ENCODE measurements at regions not wholly inside any gene's neighbourhood (a gene's known extent, or its start where the extent isn't known, plus 50 kb on each side); places are given as distances from the start of the nearest gene placed in this dataset.

DNA sequence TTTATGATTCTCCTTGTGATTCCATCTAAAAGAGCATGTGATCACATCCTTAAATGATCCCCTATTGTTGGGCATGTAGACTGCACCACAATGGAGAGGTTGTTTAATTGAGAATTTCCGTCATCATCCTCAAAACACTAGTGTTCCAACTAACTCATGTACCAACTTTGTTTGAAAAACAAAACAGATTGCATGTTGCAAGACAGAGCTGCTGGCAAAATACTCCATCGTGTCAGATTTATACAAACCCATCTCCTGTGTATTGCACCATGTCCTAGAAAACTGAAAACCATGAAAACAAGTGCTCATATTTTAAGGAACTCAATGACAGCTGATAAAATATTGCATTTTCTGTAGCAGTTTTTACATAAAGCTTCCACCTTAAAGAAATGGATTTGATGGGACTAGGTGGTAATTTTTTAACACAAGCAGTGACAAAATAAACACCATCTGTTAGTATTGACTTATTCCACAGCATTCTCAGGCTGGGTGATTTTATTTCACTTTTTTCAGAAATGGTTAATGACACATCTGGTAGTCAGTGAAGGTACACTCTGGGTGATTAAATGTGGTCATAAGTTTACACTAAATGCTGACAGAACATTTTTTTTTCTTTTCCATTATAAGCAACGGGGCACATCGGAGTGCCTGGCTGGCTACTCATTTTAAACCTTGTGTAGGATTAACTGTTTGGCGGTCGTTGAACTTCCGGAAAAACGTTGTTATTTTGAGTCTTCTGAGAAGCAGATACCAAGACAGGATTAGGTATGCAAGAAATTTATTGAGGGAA, 602.9 kb upstream of the WWC1 start:
- DNase-seq = no peak

DNA sequence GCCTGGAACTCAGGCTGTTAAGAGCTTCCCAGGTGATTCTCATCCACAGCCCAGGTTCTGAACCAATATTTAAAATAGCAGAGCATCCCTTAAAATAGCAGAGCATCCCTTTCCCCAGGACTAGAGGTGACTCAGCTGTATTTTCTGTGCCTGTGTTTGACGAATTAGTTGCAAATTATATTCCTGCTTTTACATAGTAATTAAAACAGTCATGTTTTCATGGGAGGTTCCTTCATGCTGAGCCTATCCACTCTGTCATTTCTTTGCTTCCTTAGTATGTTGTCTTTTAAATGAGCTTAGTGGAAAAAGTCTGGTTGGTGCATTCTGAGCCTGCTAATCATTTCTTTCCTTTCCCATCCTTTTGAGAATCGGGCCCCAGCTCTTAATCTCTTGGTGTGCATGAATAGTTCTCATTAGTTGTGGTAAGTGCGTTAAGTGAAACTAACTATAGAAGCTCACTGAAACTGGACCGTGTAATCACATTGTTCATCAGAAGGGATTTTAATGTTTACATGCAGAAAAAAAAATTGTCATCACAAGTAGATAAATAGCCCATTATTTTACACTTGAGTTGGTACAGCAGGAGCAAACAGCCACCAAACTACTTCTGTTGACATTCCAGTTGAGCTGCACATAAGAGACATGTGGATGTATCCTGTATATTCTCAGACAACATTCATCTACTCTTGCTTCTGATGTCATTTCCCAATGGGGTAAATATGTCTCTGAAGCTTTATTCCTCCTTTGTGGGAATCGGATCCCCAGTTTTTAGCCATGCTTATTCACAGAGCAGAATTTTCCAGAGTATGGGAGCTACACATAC, 596.9 kb upstream of the WWC1 start:
- DNase-seq = no peak

DNA sequence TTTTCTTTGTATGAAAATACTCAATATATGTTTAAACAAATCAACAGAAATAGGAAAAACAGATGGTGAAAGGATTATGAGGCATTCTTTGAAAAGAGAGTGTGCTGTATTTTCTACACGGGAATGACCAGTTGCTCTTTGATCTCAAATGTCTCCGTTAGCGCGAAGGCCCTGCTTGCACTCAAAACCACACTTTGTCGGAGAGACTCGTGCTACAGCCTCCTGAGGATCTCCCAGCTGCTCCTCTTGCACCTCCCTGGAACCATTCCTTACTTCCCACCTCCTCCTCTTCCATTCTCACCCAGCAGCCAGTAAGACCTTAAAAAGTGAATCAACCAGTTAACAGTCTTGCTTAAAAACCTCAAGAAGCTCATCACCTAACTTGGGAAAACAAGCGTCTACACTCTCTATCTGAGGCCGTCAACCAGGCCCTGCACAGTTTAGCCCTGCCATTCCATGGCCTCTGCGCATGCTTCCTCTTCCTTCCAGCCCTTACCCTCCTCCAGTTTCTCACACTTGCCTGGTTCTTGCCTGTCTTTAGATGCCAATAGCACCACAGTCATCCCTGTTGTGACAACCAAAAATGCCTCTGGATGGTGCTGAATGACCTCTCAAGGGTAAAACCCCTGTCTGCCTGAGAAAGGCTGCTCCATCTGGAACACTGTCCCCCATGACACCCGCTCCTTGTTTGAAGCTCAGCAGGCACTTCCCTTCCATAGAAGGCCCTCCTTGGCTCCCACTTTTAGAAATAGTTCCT, 594.7 kb upstream of the WWC1 start:
- DNase-seq = no peak

DNA sequence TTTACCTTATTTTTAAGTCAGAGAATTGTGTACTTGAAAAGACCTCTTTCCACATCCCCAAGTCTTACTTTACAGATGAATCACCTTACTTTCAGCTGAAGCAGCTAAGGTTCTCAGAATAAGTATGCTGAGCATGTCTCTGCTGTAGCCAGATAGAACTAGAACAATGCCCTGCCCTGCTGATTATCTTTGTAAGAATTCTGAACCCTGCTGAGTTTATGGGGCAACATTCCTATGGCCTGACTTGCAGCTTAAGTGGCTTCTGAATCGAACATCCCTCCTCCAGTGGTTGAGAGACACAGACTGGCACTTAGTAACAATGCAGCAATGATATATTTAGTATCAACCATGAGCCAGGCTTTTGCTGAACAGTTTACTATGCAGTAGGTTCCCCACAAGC, 592.0 kb upstream of the WWC1 start:
- no peak for DNase-seq

DNA sequence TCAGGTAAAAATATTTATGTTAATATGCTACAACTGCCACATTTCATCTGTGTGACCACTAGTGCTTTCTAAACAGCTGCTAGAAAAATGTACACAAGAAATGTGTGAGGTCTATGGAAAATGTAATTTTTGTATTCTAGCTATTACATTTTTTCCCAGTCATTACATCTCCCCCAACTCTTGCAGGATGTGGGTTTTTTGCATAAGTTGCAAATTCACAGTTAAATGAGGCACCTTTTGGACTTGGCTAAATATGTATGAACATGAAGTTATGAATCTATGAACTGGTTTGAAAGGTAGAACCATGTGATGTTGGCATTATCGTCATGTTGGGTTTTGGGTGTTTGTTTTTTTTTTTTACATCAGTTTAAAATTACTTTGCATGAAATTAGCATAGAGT, 590.4 kb upstream of the WWC1 start:
- no peak for DNase-seq

- DNase-seq = no peak
These were observed 589.4 kb upstream of the WWC1 start for GRCh38 chr5:167702014-167702413.

GRCh38 chr5:167708449-167708848, 583.0 kb upstream of the WWC1 start:
- DNase-seq = no peak

GRCh38 chr5:167709625-167710024, 581.8 kb upstream of the WWC1 start:
- no peak for DNase-seq

DNA sequence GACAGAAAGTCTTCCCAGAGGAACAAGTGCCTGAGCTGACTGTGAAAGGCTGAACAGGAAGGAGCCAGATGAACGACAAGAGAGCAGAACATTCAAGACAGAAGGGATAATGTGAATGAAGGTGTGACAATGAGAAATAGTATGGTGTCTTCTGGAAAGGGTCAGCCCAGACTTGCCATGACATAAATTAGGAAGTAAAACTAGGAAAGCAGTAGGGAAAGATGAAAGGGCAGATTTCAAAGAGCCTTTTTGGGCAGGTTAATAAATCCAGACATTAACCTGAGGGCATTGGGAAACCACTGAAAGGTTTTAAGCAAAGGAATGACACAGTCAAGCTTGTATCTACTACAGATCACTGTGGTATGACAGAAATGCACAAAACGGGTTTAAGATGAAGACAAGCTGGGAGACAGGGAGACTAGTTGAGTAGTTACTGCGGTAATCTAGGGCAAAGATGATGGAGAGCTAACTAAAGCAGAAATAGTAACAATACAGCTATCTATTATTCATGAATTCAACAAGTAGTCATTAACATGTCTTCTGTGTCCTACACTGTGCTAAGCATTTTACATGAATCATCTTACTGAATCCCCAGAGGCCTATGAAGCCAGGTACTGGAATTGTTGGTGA, 580.9 kb upstream of the WWC1 start:
- no peak for DNase-seq

DNA sequence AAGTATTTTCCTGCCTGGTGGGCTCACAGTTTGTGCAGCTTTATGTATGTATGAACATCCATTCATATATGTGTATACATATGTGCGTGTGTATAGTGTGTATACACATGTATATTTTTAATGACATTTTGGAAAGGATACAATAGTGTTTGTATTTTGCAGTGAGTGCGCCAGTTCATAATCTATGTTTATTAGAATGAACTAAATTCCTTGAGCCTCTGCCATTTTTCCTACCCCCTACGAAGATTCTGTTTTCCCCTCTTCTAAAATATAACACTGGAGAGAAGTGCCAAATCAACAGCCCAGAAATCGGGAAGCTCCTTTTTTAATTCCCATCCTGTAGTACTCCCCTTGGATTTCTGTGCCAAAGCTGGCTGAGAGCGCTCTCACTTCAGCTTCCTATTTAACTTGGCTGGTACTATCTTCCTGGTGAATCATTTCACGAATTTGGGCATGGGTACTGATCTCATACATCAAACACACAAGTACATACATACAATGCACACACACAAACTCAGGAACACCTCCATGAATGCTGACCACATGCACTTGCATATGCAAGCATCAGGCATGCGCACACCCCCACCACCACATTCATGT, 578.4 kb upstream of the WWC1 start:
- no peak for DNase-seq

GRCh38 chr5:167713896-167714295, 577.5 kb upstream of the WWC1 start:
- DNase-seq = no peak

DNA sequence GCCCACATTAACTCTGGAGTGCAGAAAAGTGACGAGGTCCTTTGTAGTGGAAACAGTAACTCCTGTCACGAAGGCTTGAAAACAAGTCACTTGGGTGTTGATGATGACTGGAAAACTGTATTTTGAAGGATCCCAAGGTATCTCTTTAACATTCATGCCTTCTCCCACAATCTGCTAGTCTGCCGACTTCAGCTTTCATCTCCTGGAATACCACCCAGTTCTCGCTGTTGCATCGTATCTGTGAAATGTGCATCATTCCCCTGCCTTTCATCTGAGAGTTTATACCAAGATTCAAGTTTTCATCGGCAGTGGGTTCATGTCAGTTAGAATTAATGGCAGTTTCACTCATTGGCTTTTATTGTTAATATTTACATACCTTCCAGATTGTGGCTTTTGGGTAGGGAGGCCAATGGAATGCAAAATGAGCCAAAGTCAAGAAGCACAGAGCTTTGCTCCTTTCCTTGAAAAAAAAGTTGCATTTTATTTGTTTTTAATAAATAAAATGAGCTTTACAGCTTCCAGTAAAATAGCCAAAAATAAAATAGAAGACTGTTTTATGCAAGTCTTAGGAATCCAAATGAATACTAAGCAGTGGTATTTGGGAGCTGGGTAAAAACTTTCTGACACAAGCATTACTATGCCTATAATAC, 575.2 kb upstream of the WWC1 start:
- no peak for DNase-seq

DNA sequence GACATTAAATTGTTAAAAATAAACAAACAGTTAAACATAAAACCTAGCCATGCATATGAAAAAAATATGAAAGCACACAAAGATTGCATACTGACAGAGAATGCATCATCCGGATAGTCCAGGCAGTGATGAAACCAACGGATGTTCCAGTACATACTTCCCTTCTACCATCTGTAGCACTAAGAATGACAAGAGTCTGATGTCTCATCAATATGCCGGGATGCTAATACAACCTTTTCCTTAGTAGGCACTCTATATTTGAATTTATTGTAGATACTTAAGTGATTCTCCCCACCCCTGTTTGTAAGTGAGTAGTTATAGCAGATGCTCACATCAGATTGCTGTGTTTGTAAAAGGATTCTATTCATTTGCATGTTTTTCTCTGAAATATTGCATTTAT, 571.2 kb upstream of the WWC1 start:
- DNase-seq = no peak

DNA sequence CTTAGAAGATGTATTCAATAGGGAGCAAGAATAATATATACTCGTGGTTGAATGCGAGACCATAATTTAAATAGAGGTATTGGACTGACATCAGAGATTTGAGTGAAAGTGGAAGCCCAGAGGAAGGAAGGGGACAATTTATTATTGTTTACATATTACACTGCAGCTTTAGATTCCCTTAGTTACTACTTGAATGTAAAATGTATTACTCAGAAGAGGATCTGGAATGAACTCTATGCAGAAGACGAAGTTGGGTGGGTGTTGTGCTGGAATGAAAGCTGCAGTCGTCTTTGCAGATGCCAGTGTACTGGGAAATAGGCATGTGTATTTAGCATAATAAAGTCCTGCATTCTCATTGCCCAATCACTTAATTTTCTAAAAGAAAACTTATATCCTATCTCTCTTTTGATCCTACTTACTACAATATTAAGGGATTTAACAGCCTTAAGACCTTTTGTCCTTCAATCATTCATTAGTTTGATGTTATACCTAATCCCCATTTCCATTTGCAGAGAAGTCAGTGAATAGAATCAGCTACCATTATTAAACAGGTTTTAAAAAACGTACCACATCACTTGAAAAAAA, 570.7 kb upstream of the WWC1 start:
- no peak for DNase-seq

DNA sequence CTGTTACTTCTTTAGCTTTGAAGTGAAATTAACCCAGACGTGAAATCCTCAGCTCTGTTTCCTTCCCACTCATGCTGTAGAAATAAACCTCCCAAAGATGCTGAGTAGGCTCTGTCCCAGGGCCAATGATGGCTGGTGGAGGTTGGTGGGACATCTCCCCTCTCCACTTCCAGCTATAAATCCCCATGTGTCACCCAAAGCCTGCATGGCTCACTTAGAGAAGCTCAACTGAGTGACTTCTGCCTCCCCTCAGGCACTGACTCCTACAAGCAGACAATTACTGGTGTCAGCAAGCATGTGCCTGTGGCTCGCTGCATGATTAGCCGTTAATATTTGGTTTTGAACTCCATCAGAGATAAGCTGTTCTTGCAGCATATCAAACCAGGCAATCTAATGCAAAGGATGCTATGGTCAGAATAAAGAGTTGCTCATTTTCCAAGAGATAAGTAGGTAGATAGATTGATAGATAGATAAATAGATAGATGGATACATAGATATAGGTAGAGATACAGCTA, 569.5 kb upstream of the WWC1 start:
- no peak for DNase-seq

DNA sequence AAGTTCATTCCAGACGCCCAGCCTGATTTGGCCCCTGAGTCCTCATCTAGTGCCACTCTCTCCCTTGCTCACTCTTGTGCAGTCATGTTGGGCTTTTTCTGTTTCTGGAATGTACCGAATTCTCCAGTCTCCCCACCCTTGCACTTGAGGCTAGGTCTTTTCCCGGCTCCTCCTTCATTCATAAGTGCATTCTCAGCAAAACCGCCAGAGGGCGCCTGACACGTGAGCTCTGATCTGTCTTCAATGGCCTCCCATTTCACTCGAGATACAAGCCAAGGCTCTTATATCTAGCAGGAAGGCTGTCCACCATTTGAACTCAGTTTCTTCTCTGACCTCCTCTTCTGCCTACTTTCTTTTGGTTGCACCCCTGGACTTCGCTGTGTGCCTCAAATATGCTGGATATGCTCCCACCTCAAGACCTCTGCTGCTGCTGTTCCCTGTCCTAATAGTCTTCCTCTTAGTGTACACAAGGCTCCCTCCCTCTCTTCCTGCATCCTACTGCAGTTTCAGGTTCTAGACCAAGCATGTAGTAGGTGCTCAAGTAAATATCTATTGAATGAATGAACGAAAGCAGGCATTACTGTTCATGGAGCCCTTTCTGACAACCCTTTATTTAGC, 568.1 kb upstream of the WWC1 start:
- DNase-seq = peak; percentile 0

DNA sequence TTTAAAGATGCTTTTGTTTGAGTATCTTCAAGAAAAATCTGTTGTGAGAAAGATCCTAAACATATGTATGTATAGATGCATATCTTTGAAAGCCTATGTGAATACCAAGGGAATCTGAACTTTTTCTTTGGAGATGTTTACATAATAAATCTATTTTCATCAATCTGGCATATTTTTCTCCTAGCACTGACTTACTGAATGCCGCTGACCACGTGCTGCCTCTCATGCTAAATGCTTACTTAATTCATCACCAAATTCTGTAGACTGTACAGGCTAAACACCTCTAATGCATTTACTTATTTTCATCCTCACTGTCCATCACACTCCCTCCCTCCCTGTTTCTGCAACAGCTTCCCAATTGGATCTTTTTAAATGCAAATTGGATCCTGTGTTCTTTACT, 566.2 kb upstream of the WWC1 start:
- DNase-seq = no peak

GRCh38 chr5:167725741-167726140, 565.7 kb upstream of the WWC1 start:
- no peak for DNase-seq

DNA sequence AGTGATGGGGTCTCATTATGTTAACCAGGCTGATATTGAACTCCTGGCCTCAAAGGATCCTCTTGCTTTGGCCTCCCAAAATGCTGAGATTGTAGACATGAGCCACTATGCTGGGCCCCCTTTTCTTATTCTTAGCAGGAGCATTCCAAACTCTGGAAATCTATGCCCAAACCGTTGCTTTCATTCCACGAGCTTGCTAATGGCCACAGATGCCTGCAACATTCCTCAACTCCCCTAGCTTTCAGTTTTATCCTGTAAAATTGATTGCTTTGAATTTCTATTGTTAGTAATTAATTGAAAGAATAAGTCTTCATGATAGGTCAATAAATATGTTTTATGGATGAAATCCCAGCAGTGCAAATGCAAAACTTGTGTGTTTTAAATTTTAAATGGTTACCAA, 564.8 kb upstream of the WWC1 start:
- no peak for DNase-seq

DNA sequence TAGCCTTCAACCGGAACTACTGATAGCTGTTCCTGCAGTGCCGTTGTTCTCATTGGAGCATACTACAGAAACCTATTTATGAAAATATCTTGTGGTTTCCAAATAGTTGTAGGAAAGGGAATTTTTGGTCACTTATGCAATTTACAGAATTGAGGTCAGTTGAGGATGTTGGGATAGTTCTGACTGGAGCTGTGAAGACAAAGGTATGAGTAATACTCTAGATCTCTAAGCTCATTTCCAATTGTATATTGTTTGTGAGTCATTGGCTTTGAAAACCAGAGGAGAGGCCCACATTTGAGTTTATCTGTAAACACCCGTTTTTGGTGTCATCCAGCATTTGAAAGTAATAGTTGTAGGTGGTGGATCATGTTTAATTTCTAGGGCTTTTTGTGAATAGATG, 561.3 kb upstream of the WWC1 start:
- DNase-seq = no peak

GRCh38 chr5:167730656-167731055, 560.8 kb upstream of the WWC1 start:
- DNase-seq = no peak

Measured in NCI-H1436 (cell line).